HG03571 (cell line): ENCODE measurements at regions not wholly inside any gene's neighbourhood (a gene's known extent, or its start where the extent isn't known, plus 50 kb on each side); places are given as distances from the start of the nearest gene placed in this dataset.

Experiments used
- ATAC-seq: cut with Tn5 transposase; IDR thresholded peaks from one replicate; pipeline ENCODE4 v1.9.1; 2021; ENCODE audit not compliant: unreplicated experiment

GRCh38 chr14:65308536-65308935, 104.0 kb upstream of the FUT8 start:
- no peak for ATAC-seq

- no peak for ATAC-seq
Observed at GRCh38 chr14:65310568-65310967, 102.0 kb upstream of the FUT8 start.

GRCh38 chr14:65312859-65313258, 99.7 kb upstream of the FUT8 start:
- ATAC-seq, result no peak

- ATAC-seq, result peak; percentile 72
Observed at GRCh38 chr14:65318636-65319506, 93.7 kb upstream of the FUT8 start.

GRCh38 chr14:65320661-65321308, 91.7 kb upstream of the FUT8 start:
- no peak for ATAC-seq

GRCh38 chr14:65321370-65321875, 91.1 kb upstream of the FUT8 start:
- peak; percentile 44 for ATAC-seq

GRCh38 chr14:65329481-65329880, 83.0 kb upstream of the FUT8 start:
- no peak for ATAC-seq

- ATAC-seq, result no peak
Observed at GRCh38 chr14:65329911-65330310, 82.6 kb upstream of the FUT8 start.

- ATAC-seq, result no peak
Observed at GRCh38 chr14:65330416-65330815, 82.1 kb upstream of the FUT8 start.

GRCh38 chr14:65331652-65332051, 80.9 kb upstream of the FUT8 start:
- ATAC-seq, result no peak

- ATAC-seq, result no peak
Observed at GRCh38 chr14:65332141-65332871, 80.2 kb upstream of the FUT8 start.

- ATAC-seq, result no peak
Observed at GRCh38 chr14:65333943-65334687, 78.4 kb upstream of the FUT8 start.

- no peak for ATAC-seq
Observed at GRCh38 chr14:65334765-65335410, 77.6 kb upstream of the FUT8 start.

GRCh38 chr14:65335411-65335947, 77.1 kb upstream of the FUT8 start:
- ATAC-seq, result no peak

GRCh38 chr14:65336191-65336591, 76.3 kb upstream of the FUT8 start:
- no peak for ATAC-seq

GRCh38 chr14:65339866-65340265, 72.7 kb upstream of the FUT8 start:
- ATAC-seq, result no peak

GRCh38 chr14:65344011-65344410, 68.5 kb upstream of the FUT8 start:
- no peak for ATAC-seq

GRCh38 chr14:65345266-65345665, 67.3 kb upstream of the FUT8 start:
- no peak for ATAC-seq

GRCh38 chr14:65346474-65346873, 66.1 kb upstream of the FUT8 start:
- ATAC-seq, result no peak

GRCh38 chr14:65346895-65347294, 65.6 kb upstream of the FUT8 start:
- no peak for ATAC-seq
